ENCODE measurements at regions not wholly inside any gene's neighbourhood (a gene's known extent, or its start where the extent isn't known, plus 50 kb on each side); places are given as distances from the start of the nearest gene placed in this dataset.
"Not testable (repeated sequence)": the region's sequence is repeated elsewhere in the genome, so short reads cannot be mapped to it uniquely, and the experiment has no call there.

- no peak for DNase-seq (ENCODE audit: low spot score)
These were observed 525.1 kb upstream of the CNTN5 start for GRCh38 chr11:98495601-98496000.

- DNase-seq (ENCODE audit: low spot score), result no peak
These were observed 513.5 kb upstream of the CNTN5 start for GRCh38 chr11:98507208-98507607.

DNA sequence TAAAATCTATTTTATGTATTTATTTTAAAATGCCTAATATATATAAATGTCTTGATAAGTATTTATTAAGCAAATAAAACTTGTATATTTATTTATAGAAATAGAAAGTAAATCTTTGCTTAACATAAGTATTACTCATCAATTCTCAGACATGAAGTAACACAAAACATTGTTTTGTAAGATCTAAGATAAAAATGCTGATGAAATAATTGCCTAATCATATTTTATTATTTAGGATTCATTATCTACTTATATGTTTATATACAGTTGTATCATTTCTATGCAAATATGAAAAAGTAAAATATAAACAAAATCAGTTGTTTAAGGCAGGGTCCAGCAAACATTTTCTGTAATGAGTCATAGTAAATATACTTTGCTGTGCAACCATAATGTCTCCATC is 507.8 kb upstream of the CNTN5 start:
- no peak for DNase-seq (ENCODE audit: low spot score)

DNA sequence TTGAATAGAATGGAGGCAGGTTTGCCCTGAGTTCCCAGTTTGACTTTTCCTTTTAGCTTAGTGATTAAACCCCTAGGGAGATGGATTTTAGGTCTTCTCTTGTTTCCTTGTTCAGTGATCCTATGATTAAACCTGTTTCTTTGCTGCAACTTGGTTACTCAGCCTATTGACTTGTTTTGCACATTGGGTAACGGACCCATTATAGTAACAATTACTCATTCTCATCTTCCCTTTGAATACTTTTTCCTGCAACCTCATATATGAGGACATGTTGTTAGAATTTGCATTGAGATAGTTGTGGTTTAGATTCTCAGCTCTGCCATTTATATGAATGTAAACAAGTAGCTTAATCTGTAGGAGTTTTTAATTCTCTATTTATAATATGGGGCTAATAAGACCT is 489.2 kb upstream of the CNTN5 start:
- DNase-seq (ENCODE audit: low spot score), result no peak

GRCh38 chr11:98536023-98536422 is 484.7 kb upstream of the CNTN5 start:
- DNase-seq (ENCODE audit: low spot score), result no peak

DNA sequence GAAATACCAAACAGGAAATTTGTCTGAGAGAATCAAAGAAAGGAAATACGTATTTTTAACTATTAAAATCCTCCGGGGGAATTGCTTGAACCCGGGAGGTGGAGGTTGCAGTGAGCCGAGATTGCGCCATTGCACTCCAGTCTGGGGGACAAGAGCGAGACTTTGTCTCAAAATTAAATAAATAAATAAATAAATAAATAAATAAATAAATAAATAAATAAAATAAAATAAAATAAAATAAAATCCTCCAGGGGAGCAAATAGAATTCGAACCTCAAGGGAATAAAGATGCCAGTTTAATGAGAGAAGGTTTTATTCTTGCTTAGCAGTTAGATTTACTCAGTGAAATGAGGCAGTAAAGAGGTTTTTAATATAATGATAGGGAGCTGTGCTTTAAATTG is 482.4 kb upstream of the CNTN5 start:
- DNase-seq (ENCODE audit: low spot score), result not testable (repeated sequence)

- DNase-seq (ENCODE audit: low spot score), result no peak
These were observed 475.1 kb upstream of the CNTN5 start for GRCh38 chr11:98545544-98546175.

DNA sequence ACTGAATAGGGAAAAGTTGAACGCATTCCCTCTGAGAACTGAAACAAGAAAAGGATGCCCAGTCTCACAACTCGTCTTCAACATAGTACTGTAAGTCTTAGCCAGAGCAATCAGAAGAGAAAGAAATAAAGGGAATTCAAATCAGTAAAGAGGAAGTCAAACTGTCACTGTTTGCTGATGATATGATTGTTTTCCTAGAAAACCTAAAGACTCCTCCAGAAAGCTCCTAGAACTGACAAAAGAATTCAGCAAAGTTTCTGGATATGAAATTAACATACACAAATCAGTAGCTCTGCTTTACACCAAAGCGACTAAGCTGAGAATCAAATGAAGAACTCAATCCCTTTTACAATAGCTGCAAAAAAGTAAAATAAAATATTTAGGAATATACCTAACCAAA is 471.2 kb upstream of the CNTN5 start:
- DNase-seq (ENCODE audit: low spot score), result no peak

DNA sequence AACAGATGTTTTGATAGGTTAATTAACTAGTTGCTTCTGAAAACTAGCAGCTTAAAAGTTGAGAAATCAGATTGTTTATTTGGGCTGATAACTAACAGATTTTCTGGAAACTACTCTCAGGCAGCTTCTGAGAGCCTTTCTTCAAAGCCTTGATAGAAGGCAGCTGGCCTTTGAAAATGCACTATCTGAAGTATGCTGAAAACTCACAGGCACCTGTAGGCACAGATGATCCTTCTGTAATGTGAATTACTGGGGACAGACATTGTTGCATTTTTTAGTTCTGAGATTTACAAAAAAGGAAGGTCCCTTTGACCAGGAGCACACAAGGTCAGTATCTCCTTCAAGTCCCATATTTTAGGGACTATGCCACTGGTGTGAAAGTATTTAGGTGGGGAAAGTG is 460.8 kb upstream of the CNTN5 start:
- peak; percentile 22 for DNase-seq (ENCODE audit: low spot score)

DNA sequence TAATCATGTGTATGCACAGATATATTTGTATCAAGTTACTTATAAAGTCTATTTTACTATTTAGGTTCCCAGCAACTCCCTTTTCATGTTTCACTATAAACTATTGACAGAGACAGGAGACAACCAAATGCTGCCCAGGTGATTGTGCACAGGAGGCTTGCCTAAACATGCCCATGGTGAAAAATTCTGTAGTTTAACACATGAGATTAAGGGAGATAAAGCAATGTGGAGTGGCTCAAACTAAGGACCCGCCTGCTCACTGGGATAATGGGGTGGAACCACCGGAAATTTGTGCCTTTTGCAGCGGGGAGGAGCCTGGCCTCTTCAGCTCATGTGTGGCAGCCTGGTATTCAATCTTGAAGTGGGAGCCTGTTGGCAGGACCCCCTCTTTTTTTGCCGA is 459.5 kb upstream of the CNTN5 start:
- no peak for DNase-seq (ENCODE audit: low spot score)

DNA sequence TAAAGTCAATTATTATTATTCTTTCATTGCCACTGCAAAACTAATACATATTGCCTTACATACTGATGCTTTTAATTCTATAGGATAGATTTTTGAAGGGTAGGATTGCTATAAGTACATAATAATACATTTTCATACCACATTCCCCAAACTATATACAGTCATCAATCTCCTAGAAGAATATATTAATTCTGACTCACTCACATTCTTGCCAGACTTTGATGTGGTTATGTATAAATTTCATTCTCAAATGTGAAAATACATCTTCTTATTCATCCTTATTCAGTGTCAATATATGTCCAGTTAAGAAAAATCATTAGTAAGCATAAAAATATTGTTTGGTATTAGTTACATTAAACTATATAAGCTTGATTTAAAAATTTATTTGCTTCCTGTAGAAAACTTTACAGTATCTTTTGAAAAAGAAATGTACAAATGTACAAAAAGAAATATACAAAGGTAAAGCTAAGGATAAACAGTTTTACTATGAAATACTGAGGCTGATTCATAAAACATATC is 458.8 kb upstream of the CNTN5 start:
- no peak for DNase-seq (ENCODE audit: low spot score)

DNA sequence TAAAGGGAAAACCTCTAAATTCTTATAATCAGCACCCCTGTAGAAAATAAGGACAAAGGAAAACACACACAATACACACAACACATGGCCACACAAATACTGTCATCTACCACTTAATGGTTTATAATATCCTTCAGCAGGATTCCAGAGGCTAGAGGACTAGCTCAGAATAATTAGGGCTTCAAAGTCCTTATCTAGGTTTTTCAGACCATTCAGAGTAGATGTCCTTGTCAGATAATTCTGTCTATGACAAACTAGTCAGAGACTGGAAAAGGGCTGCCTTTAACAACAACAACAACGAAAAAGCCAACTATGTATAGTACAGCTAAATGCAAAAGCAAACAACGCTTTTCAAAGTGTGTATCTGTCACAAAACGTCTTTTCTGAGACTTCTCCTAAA is 456.5 kb upstream of the CNTN5 start:
- DNase-seq (ENCODE audit: low spot score), result no peak

DNA sequence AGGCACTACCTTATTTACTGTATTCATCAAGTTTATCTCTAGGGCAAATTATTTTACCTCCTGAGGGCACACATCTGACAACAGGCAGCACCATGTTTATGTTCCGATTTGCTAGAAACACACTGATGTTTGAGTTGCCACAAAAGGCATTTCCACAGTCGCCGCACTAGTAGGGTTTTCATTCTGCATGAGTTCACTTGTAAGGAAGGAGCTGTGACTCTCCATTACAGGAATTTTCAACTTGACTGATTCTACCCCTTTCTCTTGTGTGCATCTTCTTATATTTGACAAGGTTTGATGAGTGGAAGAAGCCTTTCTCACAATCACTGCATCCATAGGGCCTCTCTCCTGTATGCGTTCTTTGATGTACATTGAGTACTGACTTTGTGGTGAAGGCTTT is 455.9 kb upstream of the CNTN5 start:
- no peak for DNase-seq (ENCODE audit: low spot score)

DNA sequence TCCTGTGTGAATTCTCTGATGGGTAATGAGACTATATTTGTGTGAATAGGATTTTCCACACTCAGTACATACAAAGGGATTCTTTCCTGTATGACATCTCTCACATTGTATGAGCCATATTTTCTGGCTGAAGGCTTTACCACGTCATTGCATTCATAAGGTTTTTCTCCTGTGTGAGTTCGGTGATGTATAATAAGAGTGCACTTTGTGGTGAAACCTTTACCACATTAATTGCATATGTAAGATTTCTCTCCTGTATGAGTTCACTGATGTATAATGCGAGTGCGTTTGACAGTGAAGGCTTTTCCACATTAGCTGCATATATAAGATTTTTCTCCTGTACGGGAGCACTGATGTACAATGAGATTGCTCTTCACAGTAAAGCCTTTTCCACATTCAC is 455.4 kb upstream of the CNTN5 start:
- DNase-seq (ENCODE audit: low spot score), result no peak

GRCh38 chr11:98566978-98567377 is 453.8 kb upstream of the CNTN5 start:
- no peak for DNase-seq (ENCODE audit: low spot score)

GRCh38 chr11:98568013-98568412 is 452.7 kb upstream of the CNTN5 start:
- DNase-seq (ENCODE audit: low spot score), result peak; percentile 35

GRCh38 chr11:98572941-98573340 is 447.8 kb upstream of the CNTN5 start:
- no peak for DNase-seq (ENCODE audit: low spot score)

DNA sequence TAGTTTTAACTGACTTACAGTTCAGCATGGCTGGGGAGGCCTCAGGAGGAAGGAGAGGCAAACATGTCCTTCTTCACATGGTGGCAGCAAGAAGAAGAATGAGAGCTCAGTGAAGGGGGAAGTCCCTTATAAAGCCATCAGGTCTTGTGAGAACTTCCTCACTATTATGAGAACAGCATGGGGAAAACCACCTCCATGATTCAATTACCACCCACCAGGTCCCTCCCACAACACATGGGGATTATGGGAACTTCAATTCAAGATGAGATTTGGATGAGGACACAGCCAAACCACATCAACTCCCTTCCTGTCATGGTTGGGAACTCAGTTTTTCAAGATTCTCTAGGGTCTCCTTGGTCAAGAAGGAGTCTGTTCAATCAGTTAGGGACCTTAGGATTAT is 432.9 kb upstream of the CNTN5 start:
- no peak for DNase-seq (ENCODE audit: low spot score)

- no peak for DNase-seq (ENCODE audit: low spot score)
These were observed 430.8 kb upstream of the CNTN5 start for GRCh38 chr11:98589967-98590366.

- no peak for DNase-seq (ENCODE audit: low spot score)
These were observed 420.6 kb upstream of the CNTN5 start for GRCh38 chr11:98600103-98600502.

GRCh38 chr11:98600786-98601773 is 419.7 kb upstream of the CNTN5 start:
- no peak for DNase-seq (ENCODE audit: low spot score)

- DNase-seq (ENCODE audit: low spot score), result peak; percentile 2
These were observed 404.6 kb upstream of the CNTN5 start for GRCh38 chr11:98616098-98616655.

DNA sequence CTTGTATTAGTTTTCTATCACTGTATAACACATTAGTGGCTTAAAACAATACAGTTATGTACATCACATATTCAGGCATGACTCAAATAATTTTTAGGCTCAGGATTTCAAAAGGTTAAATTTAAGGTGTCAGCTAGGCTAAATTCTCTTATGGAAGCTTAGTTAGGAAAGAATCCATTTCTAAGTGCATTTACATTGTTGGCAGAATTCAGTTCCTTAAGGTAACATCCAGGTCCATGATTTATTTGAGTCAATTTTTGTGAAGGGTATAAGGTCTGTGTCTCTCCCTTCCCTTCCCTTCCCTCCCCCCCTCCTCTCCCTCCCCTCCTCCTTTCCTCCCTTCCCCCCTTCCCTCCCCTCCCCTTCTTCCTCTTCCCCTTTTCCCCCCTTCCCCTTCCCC is 399.0 kb upstream of the CNTN5 start:
- DNase-seq (ENCODE audit: low spot score), result no peak

All from umbilical cord (tissue), 1 donor.